Glutamatergic neuron (in vitro differentiated cells): ENCODE measurements at regions not wholly inside any gene's neighbourhood (a gene's known extent, or its start where the extent isn't known, plus 50 kb on each side); places are given as distances from the start of the nearest gene placed in this dataset.

Experiments used
- DNase-seq: peaks from one replicate; pipeline ENCODE4 v3.0.0; 2022
- H3K27ac Mint-ChIP-seq: one replicate; pipeline ENCODE4 v1.8.0; 2020; ENCODE audit warnings: mild to moderate bottlenecking, mixed read lengths, inconsistent platforms; ENCODE audit not compliant: unreplicated experiment
- H3K27me3 Mint-ChIP-seq: one replicate; pipeline ENCODE4 v1.8.0; 2020; ENCODE audit warnings: mild to moderate bottlenecking, moderate library complexity, mixed read lengths, inconsistent platforms; ENCODE audit not compliant: unreplicated experiment
- H3K36me3 Mint-ChIP-seq: one replicate; pipeline ENCODE4 v1.8.0; 2020; ENCODE audit warnings: mild to moderate bottlenecking, mixed read lengths, inconsistent platforms; ENCODE audit not compliant: unreplicated experiment
- H3K4me1 Mint-ChIP-seq: one replicate; pipeline ENCODE4 v1.8.0; 2020; ENCODE audit warnings: mild to moderate bottlenecking, low read depth, mixed read lengths, inconsistent platforms; ENCODE audit not compliant: unreplicated experiment
- H3K4me3 Mint-ChIP-seq: one replicate; pipeline ENCODE4 v1.8.0; 2020; ENCODE audit warnings: mild to moderate bottlenecking, mixed read lengths, inconsistent platforms; ENCODE audit not compliant: unreplicated experiment
- H3K9me3 Mint-ChIP-seq: one replicate; pipeline ENCODE4 v1.8.0; 2020; ENCODE audit warnings: mild to moderate bottlenecking, moderate library complexity, mixed read lengths, inconsistent platforms; ENCODE audit not compliant: unreplicated experiment
- CTCF ChIP-seq: fragments of 200-600 bp; sonication (generic); IDR thresholded peaks from one replicate; pipeline ENCODE4 v1.5.0; 2021; ENCODE audit not compliant: partially characterized antibody, unreplicated experiment

GRCh38 chr4:78671903-78672815, 104.0 kb upstream of the BMP2K start:
- no peaks in the 10 kb centered on the region for H3K36me3 Mint-ChIP-seq
- H3K9me3 Mint-ChIP-seq, result no peaks in the 10 kb centered on the region
- no peak for DNase-seq
- no peak overlapping the region for H3K4me3 Mint-ChIP-seq
- TF ChIP-seq CTCF, result no peak
- H3K27ac Mint-ChIP-seq, result no peak overlapping the region
- H3K4me1 Mint-ChIP-seq, result no peaks in the 10 kb centered on the region
- H3K27me3 Mint-ChIP-seq, result no peaks in the 10 kb centered on the region

GRCh38 chr4:78673337-78673736, 102.8 kb upstream of the BMP2K start:
- no peak overlapping the region for H3K4me3 Mint-ChIP-seq
- H3K4me1 Mint-ChIP-seq, result no peaks in the 10 kb centered on the region
- no peaks in the 10 kb centered on the region for H3K9me3 Mint-ChIP-seq
- DNase-seq, result no peak
- H3K27ac Mint-ChIP-seq, result no peak overlapping the region
- H3K36me3 Mint-ChIP-seq, result no peaks in the 10 kb centered on the region
- TF ChIP-seq CTCF, result no peak
- H3K27me3 Mint-ChIP-seq, result no peaks in the 10 kb centered on the region

- H3K27me3 Mint-ChIP-seq, result no peaks in the 10 kb centered on the region
- no peak for TF ChIP-seq CTCF
- no peak overlapping the region for H3K4me3 Mint-ChIP-seq
- DNase-seq, result no peak
- H3K36me3 Mint-ChIP-seq, result no peaks in the 10 kb centered on the region
- H3K9me3 Mint-ChIP-seq, result no peaks in the 10 kb centered on the region
- H3K4me1 Mint-ChIP-seq, result no peaks in the 10 kb centered on the region
- H3K27ac Mint-ChIP-seq, result no peak overlapping the region
These were observed 100.8 kb upstream of the BMP2K start for GRCh38 chr4:78675325-78675724.

DNA sequence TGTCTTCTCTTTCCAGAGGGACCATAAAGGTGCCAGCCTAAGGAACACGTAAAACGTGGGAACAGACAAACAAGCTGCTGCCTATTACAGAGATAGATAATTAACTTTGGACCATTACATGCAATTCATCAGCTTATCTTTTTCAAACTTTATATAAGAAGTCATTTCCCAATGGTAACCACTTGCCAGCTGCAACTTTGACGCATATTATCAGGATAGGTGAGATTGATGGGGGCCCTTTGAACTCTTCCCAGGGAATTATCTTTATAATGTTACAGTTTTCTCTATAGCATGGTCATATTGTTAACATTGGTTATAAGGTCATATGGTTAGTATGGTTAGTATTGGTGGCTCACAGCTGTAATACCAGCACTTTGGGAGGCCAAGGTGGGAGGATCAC, 94.1 kb upstream of the BMP2K start:
- TF ChIP-seq CTCF, result no peak
- Mint-ChIP-seq H3K9me3 (no peaks in the 10 kb centered on the region), H3K4me1 (no peaks in the 10 kb centered on the region), H3K36me3 (no peaks in the 10 kb centered on the region), H3K27me3 (peaks cover 1% of the 10 kb centered on the region), H3K27ac (no peak overlapping the region), H3K4me3 (no peak overlapping the region)
- no peak for DNase-seq

- Mint-ChIP-seq H3K9me3 (no peaks in the 10 kb centered on the region), H3K27me3 (peaks cover 1% of the 10 kb centered on the region), H3K4me1 (no peaks in the 10 kb centered on the region), H3K36me3 (no peaks in the 10 kb centered on the region), H3K4me3 (no peak overlapping the region), H3K27ac (no peak overlapping the region)
- DNase-seq, result no peak
- no peak for TF ChIP-seq CTCF
These were observed 92.8 kb upstream of the BMP2K start for GRCh38 chr4:78683352-78683751.
